WERI-Rb-1 (cell line): ENCODE measurements at regions not wholly inside any gene's neighbourhood (a gene's known extent, or its start where the extent isn't known, plus 50 kb on each side); places are given as distances from the start of the nearest gene placed in this dataset.
A peak's percentile ranks its signal among the peaks of the same experiment; 100 is the strongest.

Source experiments
- DNase-seq: peaks from one replicate; pipeline ENCODE4 v3.0.0-alpha.2; 2020
- H3K27ac ChIP-seq: fragments of 250-450 bp; sonication (Bioruptor Pico); 2 replicates; pipeline ENCODE4 v1.5.1; 2020; ENCODE audit warnings: mild to moderate bottlenecking, moderate library complexity
- H3K27me3 ChIP-seq: fragments of 250-450 bp; sonication (Bioruptor Pico); 2 replicates; pipeline ENCODE4 v1.5.1; 2021; ENCODE audit warnings: mild to moderate bottlenecking, low read depth, moderate library complexity; ENCODE audit not compliant: insufficient read depth, severe bottlenecking
- H3K36me3 ChIP-seq: fragments of 250-450 bp; sonication (Bioruptor Pico); 2 replicates; pipeline ENCODE4 v1.5.1; 2020; ENCODE audit warnings: mild to moderate bottlenecking, moderate library complexity
- H3K4me3 ChIP-seq: 2 replicates; pipeline ENCODE4 v1.5.1; 2011; ENCODE audit warnings: low read depth, mild to moderate bottlenecking, control low read depth, low read length
- H3K9me3 ChIP-seq: fragments of 250-450 bp; sonication (Bioruptor Pico); 2 replicates; pipeline ENCODE4 v1.5.1; 2021; ENCODE audit warnings: mild to moderate bottlenecking, moderate library complexity; ENCODE audit not compliant: severe bottlenecking
- TF ChIP-seq, protein P1 (sequence below): IDR thresholded peaks from 2 replicates; pipeline ENCODE4 v1.5.1; 2011; ENCODE audit warnings: low read depth, mild to moderate bottlenecking, control low read depth, inconsistent platforms, low read length

DNA sequence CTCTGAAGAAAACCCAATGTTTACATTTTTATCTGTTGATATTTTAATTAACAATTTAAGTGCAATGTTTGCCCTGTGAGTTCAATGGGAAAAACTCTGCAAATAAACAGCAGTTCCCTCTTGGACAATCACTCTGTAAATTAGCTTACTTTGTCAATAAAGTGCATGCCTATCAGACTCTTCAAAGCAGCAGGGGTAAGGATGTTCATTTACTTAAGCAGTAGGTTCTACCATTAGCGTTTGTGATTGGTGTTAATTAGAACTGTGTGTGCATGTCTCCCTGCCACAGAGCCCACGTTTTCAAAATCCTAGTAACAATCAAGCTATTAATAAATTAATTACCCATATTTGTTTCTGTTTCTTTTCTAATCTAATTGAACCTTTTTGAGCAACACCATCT lies 1921.6 kb upstream of the WWC1 start:
- TF ChIP-seq, protein P1, sequence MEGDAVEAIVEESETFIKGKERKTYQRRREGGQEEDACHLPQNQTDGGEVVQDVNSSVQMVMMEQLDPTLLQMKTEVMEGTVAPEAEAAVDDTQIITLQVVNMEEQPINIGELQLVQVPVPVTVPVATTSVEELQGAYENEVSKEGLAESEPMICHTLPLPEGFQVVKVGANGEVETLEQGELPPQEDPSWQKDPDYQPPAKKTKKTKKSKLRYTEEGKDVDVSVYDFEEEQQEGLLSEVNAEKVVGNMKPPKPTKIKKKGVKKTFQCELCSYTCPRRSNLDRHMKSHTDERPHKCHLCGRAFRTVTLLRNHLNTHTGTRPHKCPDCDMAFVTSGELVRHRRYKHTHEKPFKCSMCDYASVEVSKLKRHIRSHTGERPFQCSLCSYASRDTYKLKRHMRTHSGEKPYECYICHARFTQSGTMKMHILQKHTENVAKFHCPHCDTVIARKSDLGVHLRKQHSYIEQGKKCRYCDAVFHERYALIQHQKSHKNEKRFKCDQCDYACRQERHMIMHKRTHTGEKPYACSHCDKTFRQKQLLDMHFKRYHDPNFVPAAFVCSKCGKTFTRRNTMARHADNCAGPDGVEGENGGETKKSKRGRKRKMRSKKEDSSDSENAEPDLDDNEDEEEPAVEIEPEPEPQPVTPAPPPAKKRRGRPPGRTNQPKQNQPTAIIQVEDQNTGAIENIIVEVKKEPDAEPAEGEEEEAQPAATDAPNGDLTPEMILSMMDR: no peak
- H3K9me3 ChIP-seq: no peaks in the 10 kb centered on the region
- H3K4me3 ChIP-seq: no peak overlapping the region
- no peak overlapping the region for H3K27ac ChIP-seq
- no peaks in the 10 kb centered on the region for H3K36me3 ChIP-seq
- no peak for DNase-seq
- H3K27me3 ChIP-seq: no peaks in the 10 kb centered on the region

DNA sequence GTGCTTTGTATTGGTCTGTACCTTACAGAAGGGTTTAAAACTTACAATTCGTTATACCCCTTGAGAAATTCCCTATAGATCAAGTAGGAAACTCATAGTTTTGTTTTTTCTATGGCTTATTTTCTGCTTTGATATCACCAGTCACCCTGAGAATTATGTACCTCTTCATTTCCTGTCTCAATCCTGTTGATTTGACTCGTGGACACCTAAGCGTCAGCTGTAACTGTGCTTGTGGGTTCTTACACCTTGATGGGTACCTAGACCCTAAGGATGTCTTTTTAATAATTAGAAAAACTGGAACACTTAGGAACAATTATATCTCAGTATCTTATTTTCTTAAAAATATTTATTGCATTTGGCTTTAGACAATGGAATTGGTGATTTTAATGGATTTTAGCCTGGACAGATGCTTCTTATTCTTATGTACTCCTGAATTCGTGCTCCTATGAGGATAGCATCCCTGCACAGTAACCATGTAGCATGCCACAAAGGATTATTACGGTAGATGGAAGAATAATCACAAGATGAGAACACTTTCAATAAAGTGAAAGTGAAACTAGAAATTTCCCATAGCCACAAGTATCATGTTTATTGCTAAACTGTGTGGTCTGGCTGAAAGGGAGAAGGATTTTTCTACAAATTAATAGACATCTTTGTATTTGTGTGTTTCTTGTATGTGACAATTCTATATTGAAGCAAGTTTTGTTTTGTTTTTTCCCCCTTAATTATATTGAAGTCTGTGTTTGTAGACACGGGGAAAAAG lies 1920.3 kb upstream of the WWC1 start:
- no peaks in the 10 kb centered on the region for H3K36me3 ChIP-seq
- H3K4me3 ChIP-seq: no peak overlapping the region
- DNase-seq: no peak
- H3K9me3 ChIP-seq: no peaks in the 10 kb centered on the region
- TF ChIP-seq, protein P1: no peak
- no peak overlapping the region for H3K27ac ChIP-seq
- H3K27me3 ChIP-seq: no peaks in the 10 kb centered on the region

DNA sequence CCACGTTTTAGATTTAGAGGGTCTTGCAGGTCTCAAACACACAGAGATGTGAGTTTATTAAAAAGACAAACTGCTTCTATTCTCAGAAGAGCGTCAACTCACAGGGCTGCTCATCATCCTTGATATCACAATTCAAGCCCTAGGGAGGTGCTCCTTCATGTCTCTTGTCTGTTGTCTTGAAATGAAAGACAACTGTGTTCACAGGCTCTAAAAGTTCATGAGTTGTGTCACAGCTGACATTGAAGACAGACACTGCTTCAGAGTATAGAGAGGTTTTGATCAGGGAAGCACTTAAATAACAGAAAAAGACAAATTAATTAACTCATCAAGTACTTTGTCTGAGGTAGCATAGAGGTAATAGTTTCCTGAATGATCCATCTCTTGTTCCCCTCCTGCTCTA lies 1917.6 kb upstream of the WWC1 start:
- Histone ChIP-seq H3K27me3 (no peaks in the 10 kb centered on the region), H3K4me3 (no peak overlapping the region), H3K36me3 (no peaks in the 10 kb centered on the region), H3K27ac (no peak overlapping the region), H3K9me3 (no peaks in the 10 kb centered on the region)
- TF ChIP-seq, protein P1: no peak
- DNase-seq: no peak

DNA sequence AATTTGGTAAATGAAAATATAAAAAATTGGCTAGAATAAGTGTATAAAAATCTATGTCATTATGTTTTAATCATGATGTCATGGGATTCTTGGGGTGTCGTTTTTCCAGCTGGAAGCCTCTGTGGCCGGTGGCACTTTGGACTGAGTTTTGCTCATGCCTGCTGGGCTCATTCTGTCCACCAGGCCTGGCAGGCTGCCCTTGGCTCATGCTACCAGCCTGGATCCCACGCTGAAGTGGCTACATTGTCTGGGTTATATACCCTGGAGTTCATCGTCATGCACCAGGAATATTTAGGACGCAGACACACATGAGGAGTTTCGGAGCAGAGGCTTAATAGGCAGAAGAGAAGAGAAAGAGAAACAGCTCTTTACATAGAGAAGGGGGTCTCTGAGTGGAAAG lies 1913.7 kb upstream of the WWC1 start:
- H3K27ac ChIP-seq: no peak overlapping the region
- no peaks in the 10 kb centered on the region for H3K9me3 ChIP-seq
- no peaks in the 10 kb centered on the region for H3K36me3 ChIP-seq
- no peaks in the 10 kb centered on the region for H3K27me3 ChIP-seq
- TF ChIP-seq, protein P1: no peak
- H3K4me3 ChIP-seq: no peak overlapping the region
- DNase-seq: no peak

DNA sequence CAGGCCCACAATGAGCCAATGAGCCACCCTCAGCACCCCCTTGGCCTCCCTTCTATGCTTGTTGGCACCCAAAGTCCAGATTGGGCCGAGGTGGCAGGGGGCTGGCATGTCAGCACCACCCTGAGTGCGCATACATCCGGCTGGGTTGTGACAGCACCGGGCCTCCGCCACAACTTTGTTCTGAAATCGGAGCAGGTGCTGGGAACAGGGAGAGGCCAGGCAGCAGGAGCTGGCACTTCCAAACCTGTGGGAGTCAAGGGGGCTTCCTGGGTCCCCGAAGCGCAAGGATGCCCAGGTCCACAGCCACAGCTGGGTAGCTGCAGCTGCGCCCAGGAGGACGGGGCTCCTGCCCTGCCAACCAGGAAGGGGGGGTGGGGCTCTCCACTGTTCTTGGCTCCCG lies 1911.9 kb upstream of the WWC1 start:
- TF ChIP-seq, protein P1: no peak
- Histone ChIP-seq H3K27ac (no peak overlapping the region), H3K36me3 (no peaks in the 10 kb centered on the region), H3K4me3 (no peak overlapping the region), H3K9me3 (no peaks in the 10 kb centered on the region), H3K27me3 (no peaks in the 10 kb centered on the region)
- DNase-seq: no peak

DNA sequence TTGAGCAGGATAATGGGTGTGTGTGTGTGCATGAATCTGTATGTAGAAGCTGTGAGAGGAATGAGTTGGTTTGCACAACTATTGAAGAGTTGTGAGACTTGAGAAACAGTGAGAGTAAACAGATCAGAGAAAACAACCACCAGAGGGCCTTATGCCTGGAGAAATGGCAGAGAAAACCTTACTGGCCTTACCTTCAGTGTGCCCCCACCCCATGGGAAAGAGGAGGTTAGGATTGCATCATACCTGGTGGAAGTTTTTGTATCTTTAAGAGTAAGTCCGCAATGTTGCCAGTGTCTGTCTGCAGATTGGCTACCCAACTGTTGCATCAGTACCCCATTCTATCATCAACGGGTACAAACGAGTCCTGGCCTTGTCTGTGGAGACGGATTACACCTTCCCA lies 1909.4 kb upstream of the WWC1 start:
- no peak overlapping the region for H3K4me3 ChIP-seq
- DNase-seq: no peak
- TF ChIP-seq, protein P1: peak; percentile 29; the same call in 1 of the 2 replicates
- H3K36me3 ChIP-seq: no peaks in the 10 kb centered on the region
- no peak overlapping the region for H3K27ac ChIP-seq
- peaks cover 2% of the 10 kb centered on the region for H3K9me3 ChIP-seq
- H3K27me3 ChIP-seq: no peaks in the 10 kb centered on the region
